GM18498 (cell line): ENCODE measurements at regions not wholly inside any gene's neighbourhood (a gene's known extent, or its start where the extent isn't known, plus 50 kb on each side); places are given as distances from the start of the nearest gene placed in this dataset.
A peak's percentile ranks its signal among the peaks of the same experiment; 100 is the strongest.
"Not testable (repeated sequence)": the region's sequence is repeated elsewhere in the genome, so short reads cannot be mapped to it uniquely, and the experiment has no call there.

Source experiments
- ATAC-seq: cut with Tn5 transposase; IDR thresholded peaks from one replicate; pipeline ENCODE4 v1.9.1; 2021; ENCODE audit warnings: mild to moderate bottlenecking, moderate library complexity; ENCODE audit not compliant: unreplicated experiment

DNA sequence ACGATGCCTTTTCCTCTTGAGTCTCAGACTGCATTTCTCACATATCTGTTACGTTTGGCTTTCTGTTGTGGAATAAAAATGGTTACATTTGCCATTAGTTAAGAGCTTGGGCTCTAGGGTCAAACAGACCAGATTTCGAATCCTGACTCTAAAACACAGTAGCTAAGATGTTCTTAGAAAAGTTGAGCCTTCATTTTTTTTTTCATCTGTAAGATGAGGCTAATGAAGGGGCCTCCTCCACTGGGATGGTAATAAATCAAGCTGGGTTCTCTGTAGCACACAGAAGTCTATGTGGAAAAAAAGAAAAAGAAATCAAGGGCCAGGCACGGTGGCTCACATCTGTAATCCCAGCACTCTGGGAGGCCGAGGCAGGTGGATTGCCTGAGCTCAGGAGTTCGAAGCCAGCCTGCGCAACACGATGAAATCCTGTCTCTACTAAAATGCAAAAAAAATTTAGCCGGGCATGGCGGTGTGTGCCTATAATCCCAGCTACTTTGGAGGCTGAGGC is 49.9 kb upstream of the CAPRIN1 start:
- no peak for ATAC-seq

DNA sequence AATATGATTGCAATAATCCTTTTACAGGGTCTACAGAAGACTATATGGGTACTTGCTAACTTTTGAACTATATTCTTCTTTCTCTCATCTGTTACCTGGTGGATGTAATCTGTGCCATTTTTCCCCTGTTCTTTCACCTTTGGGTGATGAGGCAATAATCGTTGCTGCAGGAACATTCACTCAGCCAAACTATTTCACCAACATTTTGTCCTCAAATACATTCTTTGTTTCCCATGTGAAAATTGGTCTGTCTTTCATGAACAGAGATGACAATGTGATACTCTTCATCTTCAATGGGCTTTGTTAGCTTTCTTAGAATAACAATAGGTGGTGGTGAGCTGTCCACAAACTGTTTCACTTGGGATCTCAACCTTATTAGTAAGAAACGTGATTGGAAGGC is 52.1 kb upstream of the CAPRIN1 start:
- ATAC-seq: no peak

DNA sequence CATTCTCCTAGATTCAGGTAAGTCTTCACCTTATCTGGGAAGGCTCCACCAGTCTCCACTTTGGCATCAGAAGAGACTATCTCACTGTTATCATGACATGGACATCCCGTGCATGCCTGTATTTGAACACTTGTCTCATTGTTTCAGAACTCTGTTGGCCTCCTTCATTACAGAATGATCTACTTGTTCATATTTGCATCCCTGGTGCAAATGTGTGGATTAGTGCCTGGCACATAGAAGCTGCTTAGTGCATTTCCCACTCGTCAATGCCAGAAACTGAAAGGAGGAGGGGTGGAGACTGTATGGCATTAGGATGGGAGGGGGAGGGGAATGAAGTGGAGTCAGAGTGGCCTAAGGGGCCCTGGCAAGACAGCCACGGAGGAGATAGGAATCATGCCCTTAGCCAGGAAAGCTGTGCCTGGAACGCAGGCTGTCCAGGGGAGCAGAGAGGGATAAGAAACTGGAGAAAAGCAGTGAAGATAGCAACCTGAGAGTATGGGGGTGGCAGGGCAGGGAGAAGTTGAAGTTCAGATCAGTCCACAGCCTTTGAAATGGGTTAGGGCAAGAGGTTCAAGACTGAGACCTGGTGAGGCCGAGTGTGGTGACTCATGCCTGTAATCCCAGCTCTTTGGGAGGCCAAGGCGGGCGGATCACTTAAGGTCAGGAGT is 53.8 kb upstream of the CAPRIN1 start:
- ATAC-seq: no peak

DNA sequence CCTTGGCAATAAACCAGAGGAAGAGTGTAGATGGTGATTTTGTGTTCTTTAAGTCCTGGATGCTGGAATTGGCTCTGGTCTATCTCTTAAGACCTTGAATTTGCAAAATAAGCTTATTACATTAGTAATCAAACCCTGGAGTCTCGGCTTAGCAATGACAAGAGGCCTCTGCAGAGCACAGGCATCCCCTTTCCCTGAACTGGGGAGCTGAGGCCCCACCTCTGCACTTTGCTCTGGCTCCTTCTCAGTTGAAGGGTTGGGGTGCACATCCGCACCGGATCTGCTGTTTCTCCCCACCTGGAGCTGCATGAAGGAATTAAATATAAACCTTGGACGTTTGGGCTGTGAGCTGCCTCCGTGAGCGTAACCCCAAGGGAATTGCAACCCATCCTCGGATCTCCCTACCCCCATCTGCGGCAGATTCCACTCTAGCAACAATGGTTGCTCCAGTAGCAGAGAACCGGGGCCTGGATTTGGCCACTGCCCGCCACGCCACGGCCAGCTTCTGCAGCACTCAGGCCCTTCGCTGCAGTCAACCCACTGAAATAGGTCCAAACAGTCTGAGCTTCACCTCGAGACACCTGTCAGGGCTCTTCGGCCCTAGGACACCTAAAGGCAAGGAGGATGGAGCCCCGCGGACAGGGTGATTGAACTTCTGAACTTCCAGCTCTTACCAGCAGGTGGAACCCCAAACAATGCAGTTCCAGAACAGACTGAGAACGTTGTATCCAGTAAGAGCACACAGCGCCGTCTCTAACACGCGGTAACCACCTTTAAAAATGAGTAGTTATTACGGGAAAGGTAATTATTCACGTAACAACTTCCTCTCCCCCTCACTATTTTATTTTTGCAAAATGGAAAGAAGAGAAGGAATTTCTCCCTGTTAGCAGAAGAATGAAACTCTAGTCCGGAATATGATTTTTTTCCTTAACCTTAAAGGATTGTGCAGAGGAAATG is 54.8 kb upstream of the CAPRIN1 start:
- ATAC-seq: peak; percentile 68

DNA sequence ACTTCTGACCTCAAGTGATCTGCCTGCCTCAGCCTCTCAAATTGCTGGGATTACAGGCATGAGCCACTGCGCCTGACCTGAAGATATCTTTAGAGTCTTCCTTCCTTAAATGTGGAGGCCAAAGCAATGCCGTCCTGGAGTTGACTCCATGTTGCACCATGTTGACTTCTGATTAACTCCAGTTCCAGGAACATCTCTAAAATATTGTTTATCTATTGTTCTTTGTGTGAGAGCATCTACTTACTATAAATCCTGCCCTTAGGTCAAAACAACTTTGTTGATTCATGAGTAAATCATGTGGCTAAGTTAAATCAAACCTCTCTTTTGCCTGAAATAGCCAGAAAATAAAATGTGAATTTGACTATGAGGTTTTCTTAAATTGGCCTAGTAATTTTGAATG is 56.6 kb upstream of the CAPRIN1 start:
- ATAC-seq: no peak

DNA sequence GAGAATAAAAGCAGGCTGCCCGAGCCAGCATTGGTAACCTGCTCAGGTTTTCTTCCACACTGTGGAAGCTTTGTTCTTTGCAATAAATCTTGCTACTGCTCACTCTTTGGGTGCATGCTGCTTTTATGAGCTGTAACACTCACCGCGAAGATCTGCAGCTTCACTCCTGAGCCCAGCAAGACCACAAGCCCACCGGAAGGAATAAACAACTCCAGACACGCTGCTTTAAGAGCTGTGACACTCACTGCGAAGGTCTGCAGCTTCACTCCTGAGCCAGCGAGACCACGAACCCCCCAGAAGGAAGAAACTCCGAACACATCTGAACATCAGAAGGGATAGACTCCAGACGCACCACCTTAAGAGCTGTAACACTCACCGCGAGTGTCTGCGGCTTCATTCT is 60.4 kb upstream of the CAPRIN1 start:
- not testable (repeated sequence) for ATAC-seq

DNA sequence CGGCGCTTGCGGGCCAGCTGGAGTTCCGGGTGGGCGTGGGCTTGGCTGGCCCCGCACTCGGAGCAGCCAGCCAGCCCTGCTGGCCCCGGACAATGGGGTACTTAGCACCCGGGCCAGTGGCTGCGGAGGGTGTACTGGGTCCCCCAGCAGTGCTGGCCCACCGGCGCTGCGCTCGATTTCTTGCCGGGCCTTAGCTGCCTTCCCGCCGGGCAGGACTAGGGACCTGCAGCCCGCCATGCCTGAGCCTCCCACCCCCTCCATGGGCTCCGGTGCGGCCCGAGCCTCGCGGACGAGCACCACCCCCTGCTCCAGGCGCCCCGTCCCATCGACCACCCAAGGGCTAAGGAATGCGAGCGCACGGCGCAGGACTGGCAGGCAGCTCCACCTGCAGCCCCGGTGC is 61.4 kb upstream of the CAPRIN1 start:
- ATAC-seq: not testable (repeated sequence)

DNA sequence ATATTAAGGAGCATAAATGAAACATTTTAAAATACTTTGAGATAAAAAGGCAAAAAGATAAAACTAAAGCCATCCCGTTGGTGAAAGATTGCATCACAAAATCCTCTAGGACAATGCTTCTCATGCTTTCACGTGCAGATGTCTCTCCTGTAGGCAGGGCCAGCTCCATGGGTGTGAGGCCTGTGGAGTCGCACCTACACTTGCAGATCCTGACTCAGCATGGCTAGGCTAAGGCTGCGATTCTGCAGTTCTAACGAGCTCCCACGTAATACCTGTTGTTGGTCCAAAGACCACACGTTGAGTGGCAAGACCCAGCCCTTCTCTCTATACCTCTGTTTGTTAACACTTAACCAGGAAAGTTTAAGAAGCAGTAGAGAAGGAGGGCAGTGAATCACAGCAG is 62.1 kb upstream of the CAPRIN1 start:
- ATAC-seq: no peak

DNA sequence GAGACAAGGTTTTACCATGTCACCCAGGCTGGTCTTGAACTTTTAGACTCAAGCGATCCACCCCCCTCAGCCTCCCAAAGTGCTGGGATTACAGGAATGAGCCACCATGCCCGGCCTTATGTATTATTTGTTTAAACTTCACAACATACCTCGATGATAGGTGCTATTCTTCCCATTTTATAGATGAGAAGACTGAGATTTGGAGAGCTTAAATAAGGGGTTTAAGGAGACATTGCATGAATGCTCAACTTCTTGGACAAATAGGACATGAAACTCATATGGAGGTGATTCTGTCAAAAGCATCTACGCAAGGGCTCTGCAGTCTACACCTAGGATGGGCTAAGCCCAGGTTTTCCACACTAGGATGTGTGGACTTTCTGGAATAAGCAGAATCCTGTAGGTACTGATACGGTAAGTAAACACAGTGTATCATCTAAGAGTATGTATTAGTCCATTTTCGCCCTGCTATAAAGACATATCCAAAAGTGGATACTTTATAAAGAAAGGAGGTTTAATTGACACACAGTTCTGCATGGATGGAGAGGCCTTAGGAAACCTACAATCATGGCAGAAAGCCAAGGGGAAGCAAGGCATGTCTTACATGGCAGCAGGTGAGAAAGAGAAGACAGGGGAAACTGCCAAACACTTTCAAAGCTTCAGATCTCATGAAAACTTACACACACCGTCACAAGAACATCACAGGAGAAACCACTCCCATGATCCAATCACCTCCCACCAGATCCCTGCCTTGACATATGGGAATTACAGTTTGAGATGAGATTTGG is 62.8 kb upstream of the CAPRIN1 start:
- ATAC-seq: no peak

DNA sequence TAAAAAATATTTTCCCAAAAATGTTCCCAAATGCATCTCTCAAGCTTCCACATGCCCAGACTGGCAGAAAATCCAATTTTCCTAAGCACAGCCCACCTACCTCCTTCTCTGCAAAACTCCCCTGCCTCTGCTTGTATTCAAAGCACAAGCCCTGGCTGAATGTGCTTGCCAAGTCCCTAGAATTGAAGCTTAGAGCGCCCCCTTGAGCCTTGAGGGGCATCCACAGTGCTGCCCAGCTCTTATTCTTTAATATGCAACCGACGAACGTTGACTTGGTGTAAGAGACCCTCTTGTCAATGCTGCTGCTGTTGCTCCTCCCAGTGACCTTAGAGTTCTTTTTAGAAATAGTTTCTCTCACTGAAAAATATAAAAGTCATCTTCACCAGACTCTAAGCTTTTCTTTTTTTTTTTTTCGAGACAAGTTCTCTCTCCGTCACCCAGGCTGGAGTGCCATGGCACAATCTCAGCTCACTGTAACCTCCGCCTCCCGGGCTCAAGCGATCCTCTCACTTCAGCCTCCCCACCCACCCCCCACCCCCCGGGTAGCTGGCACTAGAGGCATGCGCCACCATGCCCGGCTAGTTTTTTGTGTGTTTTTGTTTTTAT is 63.5 kb upstream of the CAPRIN1 start:
- peak; percentile 67 for ATAC-seq

DNA sequence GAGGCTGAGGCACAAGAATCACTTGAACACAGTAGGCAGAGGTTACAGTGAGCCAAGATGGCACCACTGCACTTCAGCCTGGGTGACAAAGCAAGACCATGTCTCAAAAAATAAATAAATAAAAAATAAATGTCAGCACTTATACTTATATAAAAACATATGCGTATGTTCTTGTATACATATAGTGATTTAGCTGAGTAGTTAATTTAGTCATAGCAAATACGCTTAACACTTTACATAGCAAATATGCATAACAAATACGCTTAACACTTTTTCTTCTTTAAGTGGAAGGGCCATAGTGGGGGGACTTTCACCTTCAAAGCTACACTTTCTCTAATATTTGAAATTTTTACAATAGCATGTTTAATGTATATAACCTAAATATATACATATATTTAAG is 64.0 kb upstream of the CAPRIN1 start:
- ATAC-seq: no peak

DNA sequence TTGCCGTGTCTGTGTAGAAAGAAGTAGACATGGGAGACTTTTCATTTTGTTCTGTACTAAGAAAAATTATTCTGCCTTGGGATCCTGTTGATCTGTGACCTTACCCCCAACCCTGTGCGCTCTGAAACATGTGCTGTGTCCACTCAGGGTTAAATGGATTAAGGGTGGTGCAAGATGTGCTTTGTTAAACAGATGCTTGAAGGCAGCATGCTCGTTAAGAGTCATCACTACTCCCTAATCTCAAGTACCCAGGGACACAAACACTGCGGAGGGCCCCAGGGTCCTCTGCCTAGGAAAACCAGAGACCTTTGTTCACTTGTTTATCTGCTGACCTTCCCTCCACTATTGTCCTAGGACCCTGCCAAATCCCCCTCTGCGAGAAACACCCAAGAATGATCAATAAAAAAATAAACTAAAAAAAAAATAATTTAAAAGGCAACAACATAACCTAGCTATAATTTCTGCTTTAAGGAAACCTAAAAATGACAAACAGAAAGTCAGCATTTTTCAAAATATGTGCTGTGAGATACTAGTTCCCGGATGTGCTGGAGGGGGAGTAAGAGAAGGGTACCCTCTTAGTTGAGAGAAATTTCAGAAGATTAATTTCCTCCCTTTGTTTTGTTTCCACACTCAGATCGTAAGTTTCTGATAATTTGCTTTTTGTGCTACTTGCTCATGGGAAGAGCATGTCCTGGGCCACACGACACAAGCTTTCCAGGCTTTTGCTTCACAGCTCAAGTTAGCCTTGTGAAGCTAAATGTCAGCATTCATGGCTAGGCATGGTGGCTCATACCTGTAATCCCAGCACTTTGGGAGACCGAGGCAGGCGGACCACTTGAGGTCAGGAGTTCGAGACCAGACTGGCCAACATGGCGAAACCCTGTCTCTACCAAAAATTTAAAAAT is 64.7 kb upstream of the CAPRIN1 start:
- ATAC-seq: not testable (repeated sequence)

DNA sequence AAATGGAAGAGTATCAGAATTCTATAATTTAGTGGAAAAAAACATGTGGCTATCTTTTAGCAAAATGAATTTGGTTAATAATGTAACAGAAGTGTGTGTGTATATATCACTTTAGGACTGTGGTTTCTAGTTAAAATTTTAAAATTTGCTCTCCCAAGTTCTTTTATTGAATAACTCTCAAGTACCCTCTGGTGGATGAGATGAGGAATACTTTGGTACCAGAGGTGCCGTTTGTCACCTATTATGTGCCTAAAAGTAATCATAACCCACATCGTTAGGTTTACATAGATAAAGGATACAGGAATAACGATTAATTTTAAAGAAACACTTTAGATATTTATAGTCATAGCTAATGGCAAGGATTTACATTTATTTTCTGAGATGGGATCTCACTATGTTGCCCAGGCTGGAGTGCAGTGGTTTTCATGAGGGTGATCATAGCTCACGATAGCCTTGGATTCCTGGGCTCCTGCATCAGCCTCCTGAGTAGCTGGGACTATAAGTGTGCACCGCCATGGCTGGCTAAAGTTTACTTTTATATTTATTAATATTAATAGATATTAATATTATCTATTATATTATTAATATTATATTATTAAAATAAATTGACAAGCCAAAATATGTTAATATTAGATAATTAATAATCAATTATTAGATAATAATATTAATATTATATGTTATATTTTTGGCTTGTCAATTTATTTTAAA is 66.7 kb upstream of the CAPRIN1 start:
- no peak for ATAC-seq

DNA sequence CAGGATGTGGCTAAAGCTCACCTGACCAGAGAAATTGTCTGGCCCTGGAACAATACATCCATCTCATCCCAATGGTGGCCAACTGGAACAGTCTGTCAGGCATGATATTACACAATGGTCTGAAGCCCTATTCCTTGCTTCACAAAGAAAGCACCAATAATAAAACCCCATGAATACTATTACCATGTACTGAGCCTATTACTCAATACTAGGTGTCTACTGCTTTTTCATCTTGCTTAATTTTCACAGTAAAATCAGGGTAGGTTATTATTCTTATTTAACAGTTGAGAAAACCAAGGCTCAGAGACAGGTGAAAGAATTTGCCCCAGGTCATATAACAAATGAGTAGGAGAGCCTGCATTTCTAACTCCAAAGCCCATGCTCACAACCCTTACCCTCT is 68.9 kb upstream of the CAPRIN1 start:
- no peak for ATAC-seq

DNA sequence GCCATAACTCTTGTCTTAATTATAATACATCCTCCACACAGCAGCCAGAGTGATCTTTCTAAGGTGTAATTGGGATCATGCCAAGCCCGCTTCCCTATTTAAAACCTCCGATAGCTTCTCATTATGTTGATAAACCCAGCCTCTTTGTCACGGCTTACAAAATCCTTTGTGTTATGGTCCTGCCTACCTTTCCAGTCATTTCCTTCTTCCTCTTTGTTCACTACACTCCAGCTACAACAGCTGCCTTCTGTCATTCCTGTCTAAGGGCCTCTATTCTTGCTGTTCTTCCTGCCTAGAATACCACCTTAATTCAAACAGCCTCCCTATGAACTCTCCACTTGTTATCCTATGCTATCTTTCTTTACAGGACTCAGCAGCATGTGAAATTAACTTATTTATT is 70.6 kb upstream of the CAPRIN1 start:
- no peak for ATAC-seq

DNA sequence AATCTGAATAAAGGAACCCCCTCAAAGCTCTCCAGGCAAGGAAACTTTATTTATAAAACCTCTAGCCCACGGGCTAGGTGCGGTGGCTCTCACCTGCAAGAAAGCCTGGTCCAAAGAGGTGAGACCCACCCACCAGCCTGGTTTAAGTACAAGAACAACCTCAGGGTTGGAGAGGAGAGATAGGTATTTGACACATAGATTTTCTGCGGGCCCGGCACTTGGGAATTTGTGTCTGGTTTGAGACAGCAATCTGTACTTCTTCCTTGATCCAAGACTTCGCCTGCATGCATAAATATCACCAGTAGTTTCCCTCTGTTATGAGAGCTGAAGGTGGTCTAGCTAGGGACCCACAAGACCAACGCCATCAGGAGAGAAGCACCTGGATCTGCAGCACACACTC is 73.2 kb upstream of the CAPRIN1 start:
- no peak for ATAC-seq

DNA sequence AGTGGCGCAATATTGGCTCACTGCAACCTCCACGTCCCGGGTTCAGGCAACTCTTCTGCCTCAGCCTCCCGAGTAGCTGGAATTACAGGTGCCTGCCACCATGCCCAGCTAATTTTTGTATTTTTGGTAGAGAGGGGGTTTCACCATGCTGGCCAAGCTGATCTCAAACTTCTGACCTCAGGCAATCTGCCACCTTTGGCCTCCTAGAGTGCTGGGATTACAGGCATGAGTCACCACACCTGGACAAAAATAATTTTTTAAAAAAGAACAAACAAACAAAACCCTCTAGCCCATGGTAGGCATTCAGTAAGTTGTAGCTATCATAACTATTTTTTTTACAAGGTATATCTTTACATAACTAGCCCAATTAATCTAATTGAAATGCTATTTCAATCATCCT is 73.9 kb upstream of the CAPRIN1 start:
- no peak for ATAC-seq

DNA sequence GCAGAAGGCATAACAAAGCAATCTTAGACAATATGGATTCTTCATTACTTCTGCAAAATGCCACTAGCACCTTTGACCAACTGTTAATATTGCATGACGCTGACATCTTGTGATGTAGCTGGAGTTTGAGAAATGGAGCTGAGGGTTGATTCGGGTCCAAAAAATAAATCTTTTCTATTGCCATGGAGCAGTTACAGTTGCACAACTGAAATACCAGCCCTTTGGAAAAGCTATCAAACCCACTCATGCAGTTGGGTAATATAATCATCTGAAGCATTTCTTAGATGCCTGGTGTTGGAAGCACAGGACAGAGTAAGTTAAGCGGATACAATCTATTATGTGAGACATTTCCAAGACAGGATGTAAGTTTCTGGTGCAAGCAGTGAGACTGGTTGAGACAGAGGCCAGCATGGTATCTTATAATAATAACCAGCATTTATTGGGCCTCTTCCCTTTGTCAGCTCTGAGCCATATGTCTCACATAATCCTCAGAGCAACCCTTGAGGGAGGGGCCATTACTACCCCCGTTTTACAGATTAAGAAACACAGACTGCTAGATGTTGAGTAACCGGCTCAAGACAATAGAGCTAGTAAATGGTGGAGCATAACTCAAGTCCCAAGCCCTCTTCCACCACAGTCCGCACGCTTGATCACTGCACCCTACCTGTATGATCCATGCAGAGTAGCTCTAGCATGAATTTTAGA is 74.9 kb upstream of the CAPRIN1 start:
- no peak for ATAC-seq

DNA sequence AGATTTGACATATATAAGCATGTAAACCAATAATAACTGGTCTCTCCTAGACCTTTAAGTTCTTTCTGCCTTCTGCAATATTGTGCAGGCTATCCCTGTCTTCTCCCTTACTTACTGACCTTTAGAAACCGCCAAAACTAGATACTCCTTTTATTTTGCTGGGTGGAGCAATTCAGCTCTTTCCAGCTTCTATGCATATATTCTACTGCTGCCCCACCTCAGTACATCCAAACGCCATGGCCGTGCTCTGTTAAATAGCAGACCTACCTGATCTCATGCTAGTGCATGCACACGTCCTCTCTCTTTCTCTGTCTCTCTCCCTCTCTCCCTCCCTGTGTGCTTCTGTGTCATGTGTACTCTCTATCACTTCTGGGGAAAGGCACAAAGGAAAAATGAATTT is 76.7 kb upstream of the CAPRIN1 start:
- no peak for ATAC-seq
